Liver (tissue), 8 donors: ENCODE measurements at regions not wholly inside any gene's neighbourhood (a gene's known extent, or its start where the extent isn't known, plus 50 kb on each side); places are given as distances from the start of the nearest gene placed in this dataset.

Experiments used
- DNase-seq: peaks from one replicate; pipeline ENCODE4 v3.0.0-alpha.2; 2017; ENCODE audit warnings: low spot score
- H3K27ac ChIP-seq, 2 donors: one replicate each; pipeline ENCODE4 v1.7.0; 2013; ENCODE audit warnings: inconsistent platforms in 2 of 2, low read length in 2 of 2, control low read depth in 1 of 2, low read depth in 1 of 2, mild to moderate bottlenecking in 1 of 2
- H3K27me3 ChIP-seq, 4 donors: one replicate each; pipeline versions ENCODE4 v1.6.1 to v1.7.0; 2013; ENCODE audit warnings: low read length in 3 of 4, inconsistent platforms in 1 of 4, mild to moderate bottlenecking in 1 of 4, moderate library complexity in 1 of 4; ENCODE audit not compliant: control insufficient read depth in 4 of 4, insufficient read depth in 4 of 4
- H3K36me3 ChIP-seq, 4 donors: one replicate each; pipeline versions ENCODE4 v1.6.1 to v1.7.0; 2013; ENCODE audit warnings: low read length in 3 of 4, mild to moderate bottlenecking in 3 of 4, low read depth in 1 of 4, moderate library complexity in 1 of 4; ENCODE audit not compliant: control insufficient read depth in 4 of 4, insufficient read depth in 3 of 4
- H3K4me1 ChIP-seq, 4 donors: one replicate each; pipeline versions ENCODE4 v1.6.1 to v1.7.0; 2013; ENCODE audit warnings: low read length in 3 of 4, mild to moderate bottlenecking in 3 of 4, moderate library complexity in 1 of 4; ENCODE audit not compliant: control insufficient read depth in 4 of 4, insufficient read depth in 4 of 4
- H3K4me3 ChIP-seq, 3 donors: one replicate each; pipeline versions ENCODE4 v1.6.1 to v1.7.0; 2013; ENCODE audit warnings: low read length in 3 of 3, control low read depth in 1 of 3, low read depth in 1 of 3, mild to moderate bottlenecking in 1 of 3
- H3K9ac ChIP-seq, 2 donors: one replicate each; pipeline ENCODE4 v1.7.0; 2013; ENCODE audit warnings: low read length in 2 of 2, mild to moderate bottlenecking in 2 of 2, moderate library complexity in 2 of 2, control low read depth in 1 of 2, low read depth in 1 of 2
- H3K9me3 ChIP-seq, 4 donors: one replicate each; pipeline versions ENCODE4 v1.6.1 to v1.7.0; 2013; ENCODE audit warnings: low read length in 3 of 4; ENCODE audit not compliant: control insufficient read depth in 4 of 4
- ATF3 ChIP-seq: IDR thresholded peaks from 2 replicates; pipeline ENCODE4 v1.6.1; 2016; ENCODE audit warnings: antibody characterized with exemption
- CTCF ChIP-seq: fragments of 150-350 bp; IDR thresholded peaks from 2 replicates; pipeline ENCODE4 v1.5.1; 2017; ENCODE audit warnings: improper control_type of control experiment, low read depth, low read length; ENCODE audit not compliant: missing input control
- EGR1 ChIP-seq, 2 donors: IDR thresholded peaks; 2 replicates each; pipeline ENCODE4 v1.6.1; 2016 to 2018; ENCODE audit warnings: antibody characterized with exemption in 2 of 2, low read depth in 2 of 2
- FOXA1 ChIP-seq: IDR thresholded peaks from 2 replicates; pipeline ENCODE4 v1.6.1; 2016; ENCODE audit warnings: antibody characterized with exemption
- FOXA2 ChIP-seq: IDR thresholded peaks from 2 replicates; pipeline ENCODE4 v1.6.1; 2016; ENCODE audit warnings: antibody characterized with exemption
- GABPA ChIP-seq, 2 donors: IDR thresholded peaks in 1 of 2; conservative IDR thresholded peaks in 1 of 2; 2 replicates each; pipeline ENCODE4 v1.6.1; 2016; ENCODE audit warnings: antibody characterized with exemption in 2 of 2, mild to moderate bottlenecking in 1 of 2, moderate library complexity in 1 of 2
- HNF4A ChIP-seq, 2 donors: conservative IDR thresholded peaks; 2 replicates each; pipeline ENCODE4 v1.6.1; 2016; ENCODE audit warnings: antibody characterized with exemption in 2 of 2, mild to moderate bottlenecking in 2 of 2
- HNF4G ChIP-seq: IDR thresholded peaks from 2 replicates; pipeline ENCODE4 v1.6.1; 2016; ENCODE audit warnings: antibody characterized with exemption
- JUND ChIP-seq, 2 donors: IDR thresholded peaks; 2 replicates each; pipeline ENCODE4 v1.6.1; 2016; ENCODE audit warnings: antibody characterized with exemption in 2 of 2
- MAX ChIP-seq: IDR thresholded peaks from 2 replicates; pipeline ENCODE4 v1.6.1; 2016; ENCODE audit warnings: antibody characterized with exemption
- NR2F2 ChIP-seq: IDR thresholded peaks from 2 replicates; pipeline ENCODE4 v1.6.1; 2016; ENCODE audit warnings: antibody characterized with exemption
- REST ChIP-seq: IDR thresholded peaks from 2 replicates; pipeline ENCODE4 v1.6.1; 2016; ENCODE audit warnings: antibody characterized with exemption, mild to moderate bottlenecking
- RXRA ChIP-seq, 2 donors: IDR thresholded peaks; 2 replicates each; pipeline ENCODE4 v1.6.1; 2017 to 2018; ENCODE audit warnings: antibody characterized with exemption in 2 of 2, mild to moderate bottlenecking in 1 of 2
- SP1 ChIP-seq: IDR thresholded peaks from 2 replicates; pipeline ENCODE4 v1.6.1; 2018; ENCODE audit warnings: antibody characterized with exemption, mild to moderate bottlenecking
- TAF1 ChIP-seq: conservative IDR thresholded peaks from 2 replicates; pipeline ENCODE4 v1.6.1; 2016; ENCODE audit warnings: antibody characterized with exemption, mild to moderate bottlenecking
- YY1 ChIP-seq: IDR thresholded peaks from 2 replicates; pipeline ENCODE4 v1.6.1; 2016; ENCODE audit warnings: antibody characterized with exemption, mild to moderate bottlenecking
- ZBTB33 ChIP-seq: IDR thresholded peaks from 2 replicates; pipeline ENCODE4 v1.6.1; 2016; ENCODE audit warnings: antibody characterized with exemption
- WGBS: extraction: QIAGEN DNeasy Blood & Tissue Kit; methylation state at CpG from one replicate; pipeline ENCODE4 v1.1.7; 2013; 5-methylcytosine and 5-hydroxymethylcytosine counted together
- donor health status: healthy.
- donor health status: healthy.
- donor health status: healthy.
- donor health status: healthy.
- donor health status: healthy.

- Histone ChIP-seq H3K9ac (no peak overlapping the region), H3K27ac (no peak overlapping the region), H3K36me3 (no peaks in the 10 kb centered on the region), H3K9me3 (peaks cover 1 to 6% (median 4%) of the 10 kb centered on the region in 4 donors), H3K27me3 (no peaks in the 10 kb centered on the region), H3K4me1 (no peaks in the 10 kb centered on the region), H3K4me3 (no peak overlapping the region)
- DNase-seq = no peak
- 57% methylated on average over 4 of the region's 4 CpGs for WGBS
- TF ChIP-seq MAX (no peak), REST (no peak), JUND (IDR thresholded peaks at IDR 0.05) (no peak), EGR1 (IDR thresholded peaks at IDR 0.05; ENCODE audit: low read depth in 2 of 2) (no peak), CTCF (no peak), ATF3 (no peak), SP1 (no peak), ZBTB33 (no peak), HNF4A (conservative IDR thresholded peaks at IDR 0.05) (no peak), HNF4G (no peak), FOXA1 (no peak), GABPA (IDR thresholded peaks at IDR 0.05 in 1 of 2, conservative IDR thresholded peaks at IDR 0.05 in 1 of 2) (no peak), YY1 (no peak), RXRA (IDR thresholded peaks at IDR 0.05) (no peak), FOXA2 (no peak), TAF1 (no peak), NR2F2 (no peak)
Observed at GRCh38 chr13:97627566-97627965, 193.6 kb downstream of the RAP2A start.
